NCI-H1436 treated with DMSO at 0.1 percent for 48 hours (cell line): ENCODE measurements at regions not wholly inside any gene's neighbourhood (a gene's known extent, or its start where the extent isn't known, plus 50 kb on each side); places are given as distances from the start of the nearest gene placed in this dataset.

Experiments used
- DNase-seq: peaks from one replicate; lab custom pipeline; 2025; lab: John Stamatoyannopoulos, UW

GRCh38 chr7:45358287-45358686, 200.7 kb downstream of the RAMP3 start:
- no peak for DNase-seq

GRCh38 chr7:45359250-45359649, 201.7 kb downstream of the RAMP3 start:
- DNase-seq, result no peak

- DNase-seq, result no peak
These were observed 202.2 kb downstream of the RAMP3 start for GRCh38 chr7:45359776-45360175.

GRCh38 chr7:45363669-45364068, 206.1 kb downstream of the RAMP3 start:
- DNase-seq, result no peak

GRCh38 chr7:45365341-45365740, 207.8 kb downstream of the RAMP3 start:
- DNase-seq, result no peak

- DNase-seq, result no peak
These were observed 207.7 kb upstream of the ADCY1 start for GRCh38 chr7:45366475-45366874.

- DNase-seq, result no peak
These were observed 207.1 kb upstream of the ADCY1 start for GRCh38 chr7:45367026-45367425.

- DNase-seq, result no peak
These were observed 205.9 kb upstream of the ADCY1 start for GRCh38 chr7:45368129-45368807.

GRCh38 chr7:45384499-45384898, 189.7 kb upstream of the ADCY1 start:
- DNase-seq, result no peak

GRCh38 chr7:45387837-45388236, 186.3 kb upstream of the ADCY1 start:
- no peak for DNase-seq

- no peak for DNase-seq
These were observed 184.9 kb upstream of the ADCY1 start for GRCh38 chr7:45389073-45389872.

- DNase-seq, result no peak
These were observed 184.0 kb upstream of the ADCY1 start for GRCh38 chr7:45390180-45390579.

- DNase-seq, result no peak
These were observed 183.4 kb upstream of the ADCY1 start for GRCh38 chr7:45390731-45391130.

- DNase-seq, result no peak
These were observed 182.3 kb upstream of the ADCY1 start for GRCh38 chr7:45391618-45392451.

GRCh38 chr7:45394117-45394708, 180.0 kb upstream of the ADCY1 start:
- DNase-seq, result no peak

- DNase-seq, result no peak
These were observed 175.1 kb upstream of the ADCY1 start for GRCh38 chr7:45399069-45399468.

- DNase-seq, result no peak
These were observed 173.5 kb upstream of the ADCY1 start for GRCh38 chr7:45400680-45401079.

- no peak for DNase-seq
These were observed 173.0 kb upstream of the ADCY1 start for GRCh38 chr7:45401155-45401554.

- no peak for DNase-seq
These were observed 172.3 kb upstream of the ADCY1 start for GRCh38 chr7:45401851-45402250.

GRCh38 chr7:45402480-45403218, 171.5 kb upstream of the ADCY1 start:
- DNase-seq, result no peak

GRCh38 chr7:45404622-45405021, 169.5 kb upstream of the ADCY1 start:
- no peak for DNase-seq
